Transverse colon (tissue), 4 donors: ENCODE measurements at regions not wholly inside any gene's neighbourhood (a gene's known extent, or its start where the extent isn't known, plus 50 kb on each side); places are given as distances from the start of the nearest gene placed in this dataset.

Experiments
- DNase-seq: peaks from one replicate; pipeline ENCODE4 v3.0.0-alpha.2; 2019
- H3K27ac ChIP-seq, 4 donors: fragments of 200-600 bp; sonication (generic); 2 replicates each; pipeline ENCODE4 v1.5.1; 2016 to 2018; ENCODE audit warnings: inconsistent platforms in 4 of 4
- H3K27me3 ChIP-seq: fragments of 200-600 bp; sonication (generic); 2 replicates; pipeline ENCODE4 v1.5.1; 2017; ENCODE audit warnings: inconsistent platforms
- H3K36me3 ChIP-seq, 4 donors: fragments of 200-600 bp; sonication (generic); 2 replicates each; pipeline ENCODE4 v1.5.1; 2017 to 2019; ENCODE audit warnings: inconsistent platforms in 4 of 4
- H3K4me1 ChIP-seq, 4 donors: fragments of 200-600 bp; sonication (generic); 2 replicates each; pipeline ENCODE4 v1.5.1; 2017 to 2020; ENCODE audit warnings: inconsistent platforms in 4 of 4
- H3K4me3 ChIP-seq, 4 donors: fragments of 200-600 bp; sonication (generic); 1 replicate in 1 of 4; 2 replicates in 3 of 4; pipeline versions ENCODE4 v1.5.1 to v1.6.1; 2017 to 2019; ENCODE audit warnings: inconsistent platforms in 4 of 4
- H3K9me3 ChIP-seq, 2 donors: fragments of 200-600 bp; sonication (generic); 2 replicates each; pipeline ENCODE4 v1.5.1; 2017 to 2019; ENCODE audit warnings: inconsistent platforms in 2 of 2
- CTCF ChIP-seq, 5 experiments: fragments of 200-600 bp in 3 of 5; fragments of 450-650 bp in 2 of 5; sonication (generic) in 3 of 5; IDR thresholded peaks; 1 replicate in 2 of 5; 2 replicates in 3 of 5; pipeline ENCODE4 v1.5.1; 2016 to 2017; ENCODE audit warnings: antibody characterized with exemption in 5 of 5, inconsistent platforms in 3 of 5, mild to moderate bottlenecking in 2 of 5, moderate library complexity in 1 of 5
- EP300 ChIP-seq: sonication (generic); formaldehyde crosslinking; IDR thresholded peaks from one replicate; pipeline ENCODE4 v1.6.1; 2017; ENCODE audit warnings: antibody characterized with exemption, low read depth
- POLR2A ChIP-seq: fragments of 450-650 bp; IDR thresholded peaks from one replicate; pipeline ENCODE4 v1.6.1; 2016; ENCODE audit warnings: antibody characterized with exemption, mild to moderate bottlenecking, moderate library complexity
- POLR2AphosphoS5 ChIP-seq, 3 donors: sonication (generic); formaldehyde crosslinking; IDR thresholded peaks; one replicate each; pipeline ENCODE4 v1.6.1; 2016; ENCODE audit warnings: antibody characterized with exemption in 3 of 3
- WGBS, 2 donors: methylation state at CpG; one replicate each; pipeline ENCODE4 v1.1.5; 2018; ENCODE audit warnings: low coverage in 1 of 2; 5-methylcytosine and 5-hydroxymethylcytosine counted together
- in situ Hi-C, 4 donors: fragments of 200-750 bp; cut with MboI; loops; one replicate each; pipeline versions ENCODE4 v1.15.0 to v1.15.1; 2017; ENCODE audit warnings: low sequenced_read_pairs in 3 of 4, low pct_ligation_motif_present in 1 of 4, low pct_unique_long_range_greater_than_20kb in 1 of 4
- intact Hi-C: fragments of 100-400 bp; cut with DNase I; formaldehyde crosslinking; loops from one replicate; pipeline ENCODE4 v1.15.1; 2023; ENCODE audit warnings: low total_unique reads

DNA sequence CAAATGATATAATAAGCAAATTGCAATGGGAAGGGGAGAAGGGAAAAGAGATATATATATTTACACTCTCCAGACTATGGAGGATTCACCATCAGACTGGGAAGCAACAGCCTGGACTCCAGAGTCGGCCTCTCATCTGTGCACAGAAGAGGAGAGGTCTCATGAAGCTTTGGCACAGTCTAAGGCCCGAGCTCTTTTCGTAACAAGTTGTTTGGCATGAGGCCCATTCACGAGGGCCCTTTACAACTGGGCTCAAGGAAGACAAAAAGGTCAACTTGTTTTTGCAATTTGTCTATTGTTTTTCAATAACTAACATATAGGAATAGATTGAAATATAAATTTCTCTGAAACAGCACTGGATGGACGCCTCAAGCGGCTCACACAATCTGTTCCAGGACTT lies 66.7 kb upstream of the AJAP1 start:
- Histone ChIP-seq H3K4me1 (no peaks in the 10 kb centered on the region), H3K9me3 (no peaks in the 10 kb centered on the region), H3K4me3 (no peak overlapping the region), H3K27ac (no peak overlapping the region), H3K27me3 (peaks cover 20% of the 10 kb centered on the region), H3K36me3 (no peaks in the 10 kb centered on the region)
- DNase-seq, result no peak
- WGBS, 2 donors, result 60 to 66% methylated on average over 6 of the region's 6 CpGs
- TF ChIP-seq POLR2A (no peak), POLR2AphosphoS5 (IDR thresholded peaks at IDR 0.05) (no peak), EP300 (no peak), CTCF (IDR thresholded peaks at IDR 0.05) (no peak)
- intact Hi-C loops (no loop called here), in situ Hi-C loops (no loop called here)

GRCh38 chr1:4590756-4591155 lies 63.7 kb upstream of the AJAP1 start:
- 30 to 60% methylated on average over 2 to 4 of the region's 4 CpGs for WGBS, 2 donors
- Histone ChIP-seq H3K27me3 (peaks cover 1% of the 10 kb centered on the region), H3K9me3 (no peaks in the 10 kb centered on the region), H3K4me1 (no peaks in the 10 kb centered on the region), H3K36me3 (no peaks in the 10 kb centered on the region), H3K4me3 (no peak overlapping the region), H3K27ac (no peak overlapping the region)
- in situ Hi-C loops (no loop called here), intact Hi-C loops (no loop called here)
- TF ChIP-seq POLR2AphosphoS5 (IDR thresholded peaks at IDR 0.05) (no peak), CTCF (IDR thresholded peaks at IDR 0.05) (no peak), POLR2A (no peak), EP300 (no peak)
- no peak for DNase-seq

- in situ Hi-C loops, result no loop called here
- DNase-seq, result no peak
- 80 to 82% methylated on average over 2 to 13 of the region's 13 CpGs for WGBS, 2 donors
- H3K27ac ChIP-seq, result no peak overlapping the region
- no peaks in the 10 kb centered on the region for H3K36me3 ChIP-seq
- no peaks in the 10 kb centered on the region for H3K27me3 ChIP-seq
- intact Hi-C loops, result no loop called here
- no peak overlapping the region for H3K4me3 ChIP-seq
- no peak for TF ChIP-seq EP300
- no peak for TF ChIP-seq POLR2A
- TF ChIP-seq POLR2AphosphoS5 (IDR thresholded peaks at IDR 0.05), result no peak
- TF ChIP-seq CTCF (IDR thresholded peaks at IDR 0.05), result no peak
- no peaks in the 10 kb centered on the region for H3K9me3 ChIP-seq
- no peaks in the 10 kb centered on the region for H3K4me1 ChIP-seq
These were observed 62.5 kb upstream of the AJAP1 start for GRCh38 chr1:4591926-4592325.

DNA sequence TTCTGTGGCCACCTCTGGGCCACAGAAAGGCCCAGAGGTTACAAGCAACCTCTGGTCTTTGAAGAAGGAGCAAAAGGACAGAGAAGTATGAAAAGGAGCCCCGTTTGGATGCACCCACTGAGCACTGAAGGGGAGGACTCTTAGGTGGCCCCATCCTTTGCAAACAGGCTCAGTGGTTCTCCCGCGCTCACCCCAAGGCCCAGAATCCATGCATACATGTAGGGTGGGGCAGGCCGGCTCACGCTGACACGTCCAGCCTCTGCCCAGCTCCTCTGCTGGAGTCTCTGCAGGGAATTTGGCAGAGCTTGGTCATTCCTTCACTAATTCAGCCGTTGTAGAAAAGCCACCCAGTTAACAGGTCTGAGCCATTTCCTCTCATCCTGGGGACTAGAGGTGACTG lies 61.3 kb upstream of the AJAP1 start:
- H3K36me3 ChIP-seq, result no peaks in the 10 kb centered on the region
- no peak overlapping the region for H3K27ac ChIP-seq
- H3K9me3 ChIP-seq, result no peaks in the 10 kb centered on the region
- intact Hi-C loops, result no loop called here
- 74% methylated on average over 7 of the region's 7 CpGs; no CpG with 5 or more reads in 1 of the 2 donors for WGBS, 2 donors
- no peak for DNase-seq
- no peaks in the 10 kb centered on the region for H3K4me1 ChIP-seq
- H3K4me3 ChIP-seq, result no peak overlapping the region
- in situ Hi-C loops, result no loop called here
- no peaks in the 10 kb centered on the region for H3K27me3 ChIP-seq
- TF ChIP-seq POLR2AphosphoS5 (IDR thresholded peaks at IDR 0.05) (no peak), CTCF (IDR thresholded peaks at IDR 0.05) (no peak), EP300 (no peak), POLR2A (no peak)
